K562 (cell line): ENCODE measurements at regions not wholly inside any gene's neighbourhood (a gene's known extent, or its start where the extent isn't known, plus 50 kb on each side); places are given as distances from the start of the nearest gene placed in this dataset.

Experiments
- ATAC-seq: fragments of 200-7000 bp; cut with Tn5 transposase; 3 replicates; pipeline ENCODE4 v1.9.1; 2020; ENCODE audit warnings: moderate library complexity
- BruUV-seq: library from RNA; stranded (reverse); fragments of 400-500 nt; replicated peaks from 2 replicates; lab custom pipeline; 2021; lab: Mats Ljungman, UMichigan
- CTCF ChIA-PET: fragments of 300-600 bp; formaldehyde crosslinking; extraction: SDS; loops from one replicate; lab custom pipeline; 2021; ENCODE audit warnings: low intra/inter-chr PET ratio; lab: Yijun Ruan, JAX
- POLR2A ChIA-PET: fragments of 300-600, 350-650 bp; sonication (Branson Sonifier 250); formaldehyde crosslinking; extraction: SDS; loops from one replicate; lab custom pipeline; 2021; ENCODE audit warnings: antibody characterized with exemption, inconsistent platforms; lab: Yijun Ruan, JAX
- DNase-seq, 4 experiments: peaks; one replicate each; pipeline versions ENCODE4 v3.0.0 to v3.0.0-alpha.2; 2011 to 2018; ENCODE audit warnings: low spot score in 3 of 4, mixed read lengths in 3 of 4; ENCODE audit errors: extremely low read depth in 1 of 4
- FAIRE-seq: peaks from 2 replicates; lab custom pipeline; 2011; peaks lifted over from hg19 to GRCh38; lab: Jason Lieb, UNC
- H2AFZ ChIP-seq: 2 replicates; pipeline ENCODE4 v1.6.0; 2011; ENCODE audit warnings: low read depth, low read length, control low read depth, inconsistent platforms
- H3K27ac ChIP-seq: fragments of 200-600 bp; 3 replicates; pipeline ENCODE4 v1.8.0; 2011; ENCODE audit warnings: low read depth, mild to moderate bottlenecking, control low read depth, inconsistent platforms, low read length, moderate library complexity, mixed read lengths; ENCODE audit errors: extremely low read depth
- H3K27me3 ChIP-seq, 2 experiments: fragments of 300-600 bp in 1 of 2; 2 replicates in 1 of 2; 3 replicates in 1 of 2; pipeline versions ENCODE4 v1.6.0 to v1.8.0; 2011; ENCODE audit warnings: inconsistent platforms in 2 of 2, low read length in 2 of 2, mild to moderate bottlenecking in 1 of 2, mixed read lengths in 1 of 2, moderate library complexity in 1 of 2; ENCODE audit not compliant: control insufficient read depth in 2 of 2, insufficient read depth in 2 of 2
- H3K36me3 ChIP-seq: fragments of 300-600 bp; 3 replicates; pipeline ENCODE4 v1.8.0; 2011; ENCODE audit warnings: mild to moderate bottlenecking, low read length, inconsistent platforms; ENCODE audit not compliant: control insufficient read depth, insufficient read depth
- H3K4me1 ChIP-seq, 2 experiments: fragments of 200-600 bp in 1 of 2; replicated peaks in 1 of 2; 2 replicates in 1 of 2; 3 replicates in 1 of 2; pipeline versions ENCODE4 v1.5.1 to v1.8.0; 2011; ENCODE audit warnings: inconsistent platforms in 2 of 2, low read length in 2 of 2, mild to moderate bottlenecking in 1 of 2, mixed read lengths in 1 of 2, moderate library complexity in 1 of 2; ENCODE audit not compliant: control insufficient read depth in 2 of 2, insufficient read depth in 2 of 2
- H3K4me2 ChIP-seq: 2 replicates; pipeline ENCODE4 v1.6.1; 2011; ENCODE audit warnings: low read length, control low read depth, inconsistent platforms, mixed read lengths; ENCODE audit not compliant: insufficient read depth
- H3K4me3 ChIP-seq: fragments of 200-600 bp; sonication (generic), shearing (Covaris generic); 2 replicates; pipeline ENCODE4 v1.5.1; 2016; ENCODE audit warnings: control low read depth, inconsistent platforms
- H3K79me2 ChIP-seq: fragments of 200-600 bp; 3 replicates; pipeline ENCODE4 v1.8.0; 2011; ENCODE audit warnings: low read length, inconsistent platforms; ENCODE audit not compliant: control insufficient read depth, insufficient read depth
- H3K9ac ChIP-seq, 2 experiments: 2 replicates each; pipeline versions ENCODE4 v1.6.0 to v1.6.1; 2011; ENCODE audit warnings: low read depth in 2 of 2, low read length in 2 of 2, control low read depth in 1 of 2, inconsistent platforms in 1 of 2, mild to moderate bottlenecking in 1 of 2, mixed read lengths in 1 of 2; ENCODE audit not compliant: insufficient read depth in 1 of 2
- H3K9me1 ChIP-seq: one replicate; pipeline ENCODE4 v1.6.0; 2011; ENCODE audit warnings: inconsistent platforms, mild to moderate bottlenecking, low read length, moderate library complexity; ENCODE audit not compliant: control insufficient read depth, insufficient read depth
- H3K9me3 ChIP-seq: replicated peaks from 2 replicates; pipeline ENCODE4 v1.5.1; 2011; ENCODE audit warnings: low read depth, low read length, inconsistent platforms; ENCODE audit not compliant: control insufficient read depth, insufficient read depth
- H4K20me1 ChIP-seq: replicated peaks from 2 replicates; pipeline ENCODE4 v1.6.1; 2011; ENCODE audit warnings: low read length, inconsistent platforms, mixed read lengths; ENCODE audit not compliant: control insufficient read depth, insufficient read depth
- ARID2 ChIP-seq: fragments of 450-650 bp; IDR thresholded peaks from 2 replicates; pipeline ENCODE4 v1.6.1; 2017; ENCODE audit warnings: antibody characterized with exemption, mild to moderate bottlenecking
- ATF3 ChIP-seq, 2 experiments: fragments of 450-650 bp in 1 of 2; sonication (generic) in 1 of 2; formaldehyde crosslinking in 1 of 2; IDR thresholded peaks in 1 of 2; conservative IDR thresholded peaks in 1 of 2; 2 replicates each; pipeline versions ENCODE4 v1.6.1 to v1.8.1; 2016 to 2023; ENCODE audit warnings: mild to moderate bottlenecking in 2 of 2, moderate library complexity in 2 of 2, inconsistent platforms in 1 of 2, missing genetic modification reagents in 1 of 2
- BRF1 ChIP-seq: IDR thresholded peaks from 3 replicates; pipeline ENCODE4 v1.6.1; 2011; ENCODE audit warnings: borderline replicate concordance, mild to moderate bottlenecking; ENCODE audit not compliant: insufficient read length; ENCODE audit errors: extremely low read depth
- CGGBP1 ChIP-seq: fragments of 250-450 bp; sonication (Bioruptor Pico); IDR thresholded peaks from 2 replicates; pipeline ENCODE4 v1.9.0; 2021; ENCODE audit warnings: mild to moderate bottlenecking
- GATAD2A ChIP-seq: fragments of 450-650 bp; IDR thresholded peaks from 2 replicates; pipeline ENCODE4 v1.6.1; 2017
- HDGF ChIP-seq: fragments of 450-650 bp; IDR thresholded peaks from 2 replicates; pipeline ENCODE4 v1.6.1; 2016
- HMBOX1 ChIP-seq: sonication (generic); IDR thresholded peaks from 2 replicates; pipeline ENCODE4 v1.6.1; 2016
- KLF16 ChIP-seq: IDR thresholded peaks from 2 replicates; pipeline ENCODE4 v1.6.1; 2016; ENCODE audit warnings: antibody characterized with exemption
- LARP7 ChIP-seq: fragments of 450-650 bp; IDR thresholded peaks from 2 replicates; pipeline ENCODE4 v1.6.1; 2016
- PHB ChIP-seq: fragments of 250-450 bp; sonication (Bioruptor Pico); IDR thresholded peaks from 2 replicates; pipeline ENCODE4 v1.5.0; 2021
- RNF2 ChIP-seq: sonication (generic); IDR thresholded peaks from 2 replicates; pipeline ENCODE4 v1.6.1; 2016
- TCF7 ChIP-seq: sonication (generic); IDR thresholded peaks from 2 replicates; pipeline ENCODE4 v1.6.1; 2016; ENCODE audit warnings: antibody characterized with exemption, borderline replicate concordance
- THAP12 ChIP-seq: fragments of 250-450 bp; sonication (Bioruptor Pico); IDR thresholded peaks from 2 replicates; pipeline ENCODE4 v1.9.0; 2021; ENCODE audit warnings: mild to moderate bottlenecking, inconsistent platforms
- ZNF217 ChIP-seq: sonication (generic); formaldehyde crosslinking; IDR thresholded peaks from 2 replicates; pipeline ENCODE4 v1.8.0; 2022; ENCODE audit warnings: mild to moderate bottlenecking, missing genetic modification reagents
- WGBS: fragments of 100-300 bp; shearing (Covaris generic); methylation state at CpG from one replicate; pipeline ENCODE4 v1.1.6; 2016; ENCODE audit warnings: low coverage, mixed read lengths; ENCODE audit not compliant: insufficient coverage; ENCODE audit errors: missing lambda C conversion rate; 5-methylcytosine and 5-hydroxymethylcytosine counted together
- in situ Hi-C: fragments of 300-500 bp; cut with MboI; formaldehyde crosslinking; loops from 4 replicates; pipeline ENCODE4 v1.15.0; 2018; ENCODE audit warnings: inconsistent platforms, mixed read lengths
- intact Hi-C: fragments of 100-400 bp; cut with micrococcal nuclease; formaldehyde crosslinking; loops from 2 replicates; pipeline ENCODE4 v1.14.2; 2022

- H3K79me2 ChIP-seq: no peaks in the 10 kb centered on the region
- CTCF ChIA-PET: no interaction called here
- intact Hi-C loops: no loop called here
- in situ Hi-C loops: no loop called here
- POLR2A ChIA-PET: no interaction called here
- 0% methylated on average over 2 of the region's 2 CpGs for WGBS
- no peaks in the 10 kb centered on the region for H3K27me3 ChIP-seq
- no peaks in the 10 kb centered on the region for H4K20me1 ChIP-seq
- H3K4me3 ChIP-seq: no peak overlapping the region
- no peak for TF ChIP-seq ZNF217 (CRISPR knock-in tag)
- no peak for TF ChIP-seq ARID2
- TF ChIP-seq THAP12 (CRISPR knock-in tag): no peak
- no peak for TF ChIP-seq BRF1
- no peak for TF ChIP-seq GATAD2A
- TF ChIP-seq RNF2: no peak
- no peak for TF ChIP-seq PHB (CRISPR knock-in tag)
- no peak for TF ChIP-seq LARP7
- TF ChIP-seq KLF16: no peak
- no peak for TF ChIP-seq CGGBP1 (CRISPR knock-in tag)
- TF ChIP-seq ATF3 (IDR thresholded peaks at IDR 0.05): no peak
- TF ChIP-seq ATF3 (CRISPR knock-in tag; conservative IDR thresholded peaks at IDR 0.05): no peak
- no peak for TF ChIP-seq TCF7
- no peak for TF ChIP-seq HMBOX1
- no peak for TF ChIP-seq HDGF
- TF ChIP-seq, all 486 proteins: peak for 0
- H3K27ac ChIP-seq: no peak overlapping the region
- BruUV-seq: no TSS peak
- no peak for ATAC-seq
- no peak overlapping the region for H2AFZ ChIP-seq
- H3K9me3 ChIP-seq: no peaks in the 10 kb centered on the region; the same call in 1 of the 2 replicates
- no peak overlapping the region for H3K9ac ChIP-seq
- H3K4me1 ChIP-seq: no peaks in the 10 kb centered on the region
- FAIRE-seq: no peak
- no peak for DNase-seq
- no peaks in the 10 kb centered on the region for H3K9me1 ChIP-seq
- no peak overlapping the region for H3K4me2 ChIP-seq
- no peaks in the 10 kb centered on the region for H3K36me3 ChIP-seq
Observed at GRCh38 chr4:45475548-45475947, 648.3 kb downstream of the GABRG1 start.
